Gastroesophageal sphincter (tissue), 4 donors: ENCODE measurements at regions not wholly inside any gene's neighbourhood (a gene's known extent, or its start where the extent isn't known, plus 50 kb on each side); places are given as distances from the start of the nearest gene placed in this dataset.

ENCODE experiments used
- ATAC-seq: fragments of 150-250 bp; one replicate; pipeline ENCODE4 v1.9.1; 2016; ENCODE audit warnings: mild to moderate bottlenecking, moderate library complexity
- H3K27ac ChIP-seq, 4 donors: fragments of 200-600 bp; sonication (generic) in 3 of 4; 1 replicate in 3 of 4; 2 replicates in 1 of 4; pipeline ENCODE4 v1.5.1; 2016 to 2019
- H3K27me3 ChIP-seq: fragments of 200-600 bp; sonication (generic); one replicate; pipeline ENCODE4 v1.5.1; 2019
- H3K36me3 ChIP-seq, 2 donors: fragments of 200-600 bp; sonication (generic); one replicate each; pipeline ENCODE4 v1.5.1; 2019; ENCODE audit warnings: control low read depth in 1 of 2
- H3K4me1 ChIP-seq, 3 donors: fragments of 200-600 bp; sonication (generic); 1 replicate in 2 of 3; 2 replicates in 1 of 3; pipeline ENCODE4 v1.5.1; 2016 to 2019; ENCODE audit warnings: control low read depth in 2 of 3
- H3K4me3 ChIP-seq, 2 donors: fragments of 200-600 bp; sonication (generic); one replicate each; pipeline ENCODE4 v1.5.1; 2019; ENCODE audit warnings: mild to moderate bottlenecking in 1 of 2, moderate library complexity in 1 of 2
- H3K9me3 ChIP-seq, 3 donors: fragments of 200-600 bp; sonication (generic); one replicate each; pipeline ENCODE4 v1.5.1; 2017 to 2019; ENCODE audit warnings: control low read depth in 2 of 3
- CTCF ChIP-seq, 4 experiments: fragments of 200-600 bp in 2 of 4; fragments of 450-650 bp in 2 of 4; sonication (generic) in 1 of 4; IDR thresholded peaks; one replicate each; pipeline ENCODE4 v1.5.1; 2017 to 2019; ENCODE audit warnings: antibody characterized with exemption in 4 of 4, mild to moderate bottlenecking in 2 of 4, moderate library complexity in 2 of 4
- EP300 ChIP-seq: sonication (generic); formaldehyde crosslinking; IDR thresholded peaks from one replicate; pipeline ENCODE4 v1.6.1; 2017; ENCODE audit warnings: antibody characterized with exemption, mild to moderate bottlenecking
- POLR2A ChIP-seq, 2 donors: fragments of 450-650 bp; IDR thresholded peaks; one replicate each; pipeline ENCODE4 v1.6.1; 2017; ENCODE audit warnings: antibody characterized with exemption in 2 of 2, mild to moderate bottlenecking in 2 of 2, moderate library complexity in 1 of 2
- POLR2AphosphoS5 ChIP-seq: sonication (generic); formaldehyde crosslinking; IDR thresholded peaks from one replicate; pipeline ENCODE4 v1.6.1; 2017; ENCODE audit warnings: antibody characterized with exemption
- WGBS, 2 donors: methylation state at CpG; one replicate each; pipeline ENCODE4 v1.1.5; 2018; ENCODE audit warnings: low coverage in 1 of 2; 5-methylcytosine and 5-hydroxymethylcytosine counted together

- TF ChIP-seq CTCF (IDR thresholded peaks at IDR 0.05) (no peak), POLR2A (IDR thresholded peaks at IDR 0.05) (no peak), POLR2AphosphoS5 (no peak), EP300 (no peak)
- ATAC-seq: no peak
- Histone ChIP-seq H3K36me3 (no peaks in the 10 kb centered on the region), H3K27me3 (no peaks in the 10 kb centered on the region), H3K4me1 (no peaks in the 10 kb centered on the region), H3K27ac (no peak overlapping the region), H3K9me3 (no peaks in the 10 kb centered on the region), H3K4me3 (no peak overlapping the region)
- 50% methylated on average over 1 of the region's 6 CpGs; no CpG with 5 or more reads in 1 of the 2 donors for WGBS, 2 donors
These were observed 90.6 kb upstream of the ST6GAL2 start for GRCh38 chr2:106976548-106976947.

DNA sequence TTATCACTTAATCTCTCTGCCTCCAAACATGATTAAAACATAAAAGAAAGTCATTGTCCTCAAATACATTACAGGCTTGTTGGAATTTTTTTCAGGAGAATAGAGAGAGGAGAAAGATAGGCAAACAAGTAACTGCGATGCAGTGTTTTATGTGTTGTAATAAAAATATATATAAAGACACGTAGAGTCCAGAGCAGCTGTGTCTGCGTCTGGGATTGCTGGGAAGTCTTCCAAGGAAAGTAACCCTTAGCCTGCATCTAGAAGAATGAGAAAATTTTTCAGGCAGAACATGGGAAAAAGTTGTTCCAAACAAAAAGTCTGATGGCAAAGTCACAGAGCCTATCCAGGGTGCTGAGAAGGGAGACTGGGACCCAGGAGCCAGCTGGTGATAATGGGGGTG, 91.8 kb upstream of the ST6GAL2 start:
- Histone ChIP-seq H3K27me3 (no peaks in the 10 kb centered on the region), H3K4me3 (no peak overlapping the region), H3K4me1 (no peaks in the 10 kb centered on the region), H3K27ac (no peak overlapping the region), H3K9me3 (no peaks in the 10 kb centered on the region), H3K36me3 (no peaks in the 10 kb centered on the region)
- no peak for ATAC-seq
- 3 to 10% methylated on average over 3 of the region's 3 CpGs for WGBS, 2 donors
- TF ChIP-seq POLR2A (IDR thresholded peaks at IDR 0.05) (no peak), CTCF (IDR thresholded peaks at IDR 0.05) (no peak), EP300 (no peak), POLR2AphosphoS5 (no peak)

DNA sequence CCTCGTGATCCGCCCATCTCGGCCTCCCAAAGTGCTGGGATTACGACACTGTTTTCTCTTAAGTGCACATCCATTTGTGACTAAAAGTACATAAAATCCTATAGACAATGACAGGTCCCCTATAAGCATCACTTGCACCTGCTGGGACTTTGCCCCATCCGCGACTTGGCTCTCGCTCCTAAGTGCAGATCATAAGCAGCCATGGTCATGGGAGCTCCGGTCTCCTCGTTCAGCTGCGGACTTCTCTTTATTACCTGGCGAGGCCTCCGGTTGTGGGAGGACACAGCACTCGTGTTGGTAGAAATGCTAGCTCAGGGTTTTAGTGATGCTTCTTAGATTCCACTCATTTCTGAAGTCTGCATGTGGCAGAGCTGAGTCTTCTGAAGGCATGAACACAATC, 92.7 kb upstream of the ST6GAL2 start:
- ATAC-seq: no peak
- Histone ChIP-seq H3K27ac (no peak overlapping the region), H3K27me3 (no peaks in the 10 kb centered on the region), H3K36me3 (no peaks in the 10 kb centered on the region), H3K4me1 (no peaks in the 10 kb centered on the region), H3K9me3 (no peaks in the 10 kb centered on the region), H3K4me3 (no peak overlapping the region)
- 92 to 97% methylated on average over 4 of the region's 13 CpGs for WGBS, 2 donors
- TF ChIP-seq POLR2A (IDR thresholded peaks at IDR 0.05) (no peak), POLR2AphosphoS5 (no peak), EP300 (no peak), CTCF (IDR thresholded peaks at IDR 0.05) (no peak)

GRCh38 chr2:106981491-106981890, 95.5 kb upstream of the ST6GAL2 start:
- 72 to 92% methylated on average over 1 of the region's 1 CpG for whole genome bisulfite sequencing, 2 donors
- H3K4me3 ChIP-seq: no peak overlapping the region
- H3K9me3 ChIP-seq: no peaks in the 10 kb centered on the region
- ATAC-seq: no peak
- H3K4me1 ChIP-seq: no peaks in the 10 kb centered on the region
- no peaks in the 10 kb centered on the region for H3K36me3 ChIP-seq
- H3K27ac ChIP-seq: no peak overlapping the region
- TF ChIP-seq EP300 (no peak), POLR2A (IDR thresholded peaks at IDR 0.05) (no peak), CTCF (IDR thresholded peaks at IDR 0.05) (no peak), POLR2AphosphoS5 (no peak)
- H3K27me3 ChIP-seq: no peaks in the 10 kb centered on the region

- Histone ChIP-seq H3K27ac (no peak overlapping the region), H3K36me3 (no peaks in the 10 kb centered on the region), H3K4me3 (no peak overlapping the region), H3K27me3 (no peaks in the 10 kb centered on the region), H3K4me1 (no peaks in the 10 kb centered on the region), H3K9me3 (no peaks in the 10 kb centered on the region)
- TF ChIP-seq CTCF (IDR thresholded peaks at IDR 0.05) (no peak), POLR2A (IDR thresholded peaks at IDR 0.05) (no peak)
- ATAC-seq: no peak
- WGBS, 2 donors: 73 to 80% methylated on average over 1 of the region's 1 CpG
These were observed 96.4 kb upstream of the ST6GAL2 start for GRCh38 chr2:106982350-106982749.
